ENCODE measurements at regions not wholly inside any gene's neighbourhood (a gene's known extent, or its start where the extent isn't known, plus 50 kb on each side); places are given as distances from the start of the nearest gene placed in this dataset.

DNA sequence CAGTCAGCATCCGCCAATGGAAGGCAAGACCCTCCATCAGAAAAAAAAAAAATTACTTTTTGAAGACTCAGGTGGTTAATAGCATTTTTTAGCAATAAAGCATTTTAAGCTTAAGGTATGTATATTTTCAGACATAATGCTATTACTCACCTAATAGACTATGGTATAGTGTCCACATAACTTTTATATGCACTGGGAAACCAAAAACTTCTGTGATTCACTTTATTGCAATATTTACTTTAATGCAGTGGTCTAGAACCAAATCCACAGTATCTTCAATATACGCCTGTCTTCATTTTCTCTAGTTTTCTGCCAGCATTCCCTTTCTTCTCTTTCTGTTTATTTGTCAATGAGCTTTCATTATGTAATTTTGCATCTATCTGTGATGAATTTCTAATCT lies 418.1 kb downstream of the SLITRK6 start:
- DNase-seq (ENCODE audit: low read depth) = no peak

- DNase-seq (ENCODE audit: low read depth) = no peak
Measured at GRCh38 chr13:85379991-85380390, 419.2 kb downstream of the SLITRK6 start.

GRCh38 chr13:85379433-85379832 lies 419.8 kb downstream of the SLITRK6 start:
- no peak for DNase-seq (ENCODE audit: low read depth)

DNA sequence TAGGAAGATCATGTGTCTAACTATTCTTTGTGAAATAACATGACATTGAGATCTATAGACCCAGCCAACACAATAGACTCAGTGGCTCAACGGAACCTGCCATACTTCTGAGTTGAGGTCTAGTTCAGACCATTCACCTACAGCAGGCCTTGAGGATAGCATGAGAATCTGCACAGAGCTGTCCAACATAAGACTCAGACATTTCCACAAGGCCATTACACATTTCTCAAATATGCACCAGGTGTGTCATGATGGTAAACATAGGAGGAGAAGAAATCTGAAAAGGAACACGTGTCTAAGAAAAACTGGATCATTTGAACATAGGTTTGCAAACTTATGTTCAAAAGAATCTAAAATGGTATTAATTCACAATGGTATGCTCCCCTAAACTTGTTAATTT lies 421.4 kb downstream of the SLITRK6 start:
- no peak for DNase-seq (ENCODE audit: low read depth)

DNA sequence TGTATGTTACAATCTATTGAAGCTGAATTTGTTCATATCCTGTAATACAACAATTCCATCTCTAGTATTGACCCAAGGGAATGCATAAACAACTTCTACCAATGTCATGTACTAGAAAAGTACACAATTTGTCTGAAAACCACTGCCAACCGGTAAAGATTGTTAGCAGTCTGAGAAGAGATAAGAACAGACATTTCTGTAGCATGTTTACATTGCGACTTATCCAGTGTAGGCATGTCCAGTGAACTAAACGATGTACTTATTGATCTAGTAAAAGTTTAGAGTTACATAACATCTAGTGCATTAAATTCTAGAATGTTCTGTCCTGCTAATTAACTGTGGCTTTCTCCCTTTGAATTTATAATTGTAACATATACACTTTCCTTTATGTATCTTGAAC lies 425.9 kb downstream of the SLITRK6 start:
- DNase-seq (ENCODE audit: low read depth) = no peak

- no peak for DNase-seq (ENCODE audit: low read depth)
Measured at GRCh38 chr13:85371254-85371653, 428.0 kb downstream of the SLITRK6 start.

- no peak for DNase-seq (ENCODE audit: low read depth)
Measured at GRCh38 chr13:85368686-85369085, 430.5 kb downstream of the SLITRK6 start.

GRCh38 chr13:85367887-85368286 lies 431.3 kb downstream of the SLITRK6 start:
- no peak for DNase-seq (ENCODE audit: low read depth)

DNA sequence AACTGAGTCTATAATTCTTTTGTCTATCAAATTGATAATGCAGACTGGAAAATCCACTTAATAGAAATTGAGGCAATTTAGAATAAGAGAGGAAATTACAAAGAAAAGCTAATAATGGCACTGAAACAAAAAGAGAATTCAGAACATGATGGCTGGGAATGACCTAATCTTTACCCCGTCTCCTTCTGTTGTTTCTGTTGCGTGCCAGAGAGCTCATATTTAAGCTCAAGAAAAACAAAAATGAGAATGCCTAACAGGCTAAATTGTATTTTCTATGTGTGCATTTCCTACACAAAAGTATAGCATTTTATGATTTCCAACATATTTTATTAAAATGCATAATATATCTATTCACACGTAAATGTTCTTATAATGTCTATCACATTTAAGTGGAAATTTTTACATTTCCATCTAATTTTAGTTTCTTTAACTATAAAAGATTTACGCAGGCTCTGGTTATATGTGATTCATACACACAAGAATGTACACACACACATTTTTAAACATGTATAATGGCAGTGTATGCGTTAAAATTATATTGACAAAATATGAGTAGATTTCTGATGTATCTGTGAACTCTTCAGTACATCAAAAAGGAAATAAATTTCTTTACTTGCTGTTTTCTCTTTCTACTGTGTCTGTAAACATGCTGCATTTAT lies 432.3 kb downstream of the SLITRK6 start:
- no peak for DNase-seq (ENCODE audit: low read depth)

- DNase-seq (ENCODE audit: low read depth) = no peak
Measured at GRCh38 chr13:85363504-85363903, 435.7 kb downstream of the SLITRK6 start.

DNA sequence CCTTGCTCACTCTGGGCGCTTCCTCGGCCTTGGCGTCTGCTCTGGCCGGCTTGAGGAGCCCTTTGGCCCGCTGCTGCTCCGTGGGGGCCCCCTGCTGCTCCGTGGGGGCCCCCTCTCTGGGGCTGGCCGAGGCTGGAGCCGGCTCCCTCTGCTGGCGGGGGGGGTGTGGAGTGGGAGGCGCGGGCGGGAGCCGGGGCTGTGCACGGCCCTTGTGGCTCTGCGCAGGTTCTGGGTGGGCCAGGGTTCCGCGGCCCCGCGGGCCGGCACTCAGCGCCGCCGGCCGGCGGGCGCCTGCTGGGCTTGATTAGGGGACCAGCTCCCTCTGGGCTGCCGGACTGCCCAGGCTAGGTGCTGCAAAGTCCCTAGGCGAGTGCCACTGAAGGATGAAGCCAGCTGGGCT lies 436.2 kb downstream of the SLITRK6 start:
- no peak for DNase-seq (ENCODE audit: low read depth)

GRCh38 chr13:85347251-85347650 lies 452.0 kb downstream of the SLITRK6 start:
- no peak for DNase-seq (ENCODE audit: low read depth)

GRCh38 chr13:85334187-85334586 lies 465.0 kb downstream of the SLITRK6 start:
- no peak for DNase-seq (ENCODE audit: low read depth)

- no peak for DNase-seq (ENCODE audit: low read depth)
Measured at GRCh38 chr13:85333506-85334020, 465.7 kb downstream of the SLITRK6 start.

- DNase-seq (ENCODE audit: low read depth) = no peak
Measured at GRCh38 chr13:85332615-85333014, 466.6 kb downstream of the SLITRK6 start.

DNA sequence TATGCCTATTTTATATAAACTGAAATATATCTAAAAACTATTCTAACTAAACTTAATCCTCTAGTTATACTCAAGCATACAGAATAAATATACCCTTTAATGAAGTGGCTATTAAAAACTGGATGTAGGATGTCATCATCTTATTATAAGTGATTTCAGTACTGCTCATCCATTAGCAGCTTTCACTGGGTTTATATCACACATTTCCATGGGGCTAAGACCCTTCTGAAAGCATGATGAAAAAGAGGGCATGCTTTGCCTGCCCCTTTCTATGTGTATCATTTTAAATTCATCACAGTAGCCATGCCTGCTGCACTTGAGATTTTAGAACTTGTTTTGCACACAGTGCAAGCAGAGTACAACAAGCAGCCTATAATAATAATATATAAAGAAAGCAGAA lies 477.5 kb downstream of the SLITRK6 start:
- no peak for DNase-seq (ENCODE audit: low read depth)

GRCh38 chr13:85317781-85318180 lies 481.4 kb downstream of the SLITRK6 start:
- DNase-seq (ENCODE audit: low read depth) = no peak

DNA sequence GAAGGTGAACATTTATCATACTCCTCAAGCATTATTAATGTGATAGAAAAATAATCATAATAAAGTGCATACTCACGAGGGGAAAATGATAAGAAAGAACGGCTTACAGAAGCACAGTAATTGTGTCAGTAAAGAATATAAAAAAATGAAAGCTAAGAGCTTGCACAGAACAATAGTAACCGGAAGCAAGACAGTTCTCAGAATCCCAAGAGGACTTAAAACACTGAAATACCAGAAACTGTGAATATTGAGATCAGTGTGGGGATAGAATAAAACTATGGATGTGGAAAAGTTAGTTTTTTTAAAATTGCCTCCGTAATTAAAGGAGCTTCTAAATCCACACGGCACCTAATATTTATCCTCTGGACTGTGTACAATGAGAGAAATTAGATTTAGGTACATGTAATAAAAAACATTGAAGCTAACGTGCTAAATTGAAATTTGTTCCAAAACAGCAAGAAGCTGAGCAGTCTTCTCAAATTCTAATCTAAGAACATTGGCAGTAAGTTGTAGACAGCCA lies 482.7 kb downstream of the SLITRK6 start:
- DNase-seq (ENCODE audit: low read depth) = no peak

- no peak for DNase-seq (ENCODE audit: low read depth)
Measured at GRCh38 chr13:85314686-85315085, 484.5 kb downstream of the SLITRK6 start.

GRCh38 chr13:85313761-85314503 lies 485.3 kb downstream of the SLITRK6 start:
- no peak for DNase-seq (ENCODE audit: low read depth)

DNA sequence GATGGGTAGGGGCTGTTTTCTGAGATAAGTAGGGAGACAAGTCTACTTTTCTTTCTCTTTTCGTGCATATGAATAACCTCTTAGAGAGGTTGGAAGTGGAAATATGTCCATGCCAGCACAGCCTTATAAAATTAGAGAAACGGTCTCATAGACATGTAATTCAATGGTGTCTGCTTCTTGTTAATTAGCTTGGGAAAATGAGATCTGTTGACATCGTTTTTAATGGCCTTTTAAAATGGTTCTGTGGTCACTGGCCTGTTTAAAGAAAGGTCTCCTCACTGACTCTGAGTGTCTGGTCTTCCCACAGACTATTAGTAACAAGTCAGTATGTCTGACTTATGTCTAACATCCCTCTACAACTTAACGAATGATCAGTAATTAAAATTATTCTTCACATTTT lies 487.1 kb downstream of the SLITRK6 start:
- no peak for DNase-seq (ENCODE audit: low read depth)

GRCh38 chr13:85303630-85304029 lies 495.6 kb downstream of the SLITRK6 start:
- DNase-seq (ENCODE audit: low read depth) = no peak

- DNase-seq (ENCODE audit: low read depth) = no peak
Measured at GRCh38 chr13:85298387-85298924, 500.8 kb downstream of the SLITRK6 start.
